Superior temporal gyrus (tissue), 1 donor: ENCODE measurements at regions not wholly inside any gene's neighbourhood (a gene's known extent, or its start where the extent isn't known, plus 50 kb on each side); places are given as distances from the start of the nearest gene placed in this dataset.

Source experiments
- DNase-seq: peaks from one replicate; pipeline ENCODE4 v3.0.0-alpha.2; 2016; ENCODE audit errors: extremely low spot score

DNA sequence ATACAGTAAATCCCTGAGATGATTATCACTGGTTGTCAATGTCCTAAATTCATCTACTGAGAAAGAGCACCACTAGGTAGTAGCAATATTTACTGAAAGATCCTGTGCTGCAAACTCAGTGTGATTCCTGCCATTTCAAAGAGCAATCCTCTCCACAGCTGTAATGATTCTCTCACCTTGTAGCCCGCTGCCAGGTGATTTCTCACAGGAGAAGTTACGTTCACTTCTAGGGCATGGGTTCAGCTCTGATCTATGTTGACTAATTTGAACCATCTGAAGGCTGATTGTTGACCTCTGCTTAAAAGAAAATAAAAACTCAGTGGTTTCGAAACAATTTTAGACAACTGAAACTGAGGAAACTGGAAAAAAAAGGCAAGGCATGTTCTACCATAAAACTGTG, 197.0 kb downstream of the FAT4 start:
- DNase-seq: no peak

DNA sequence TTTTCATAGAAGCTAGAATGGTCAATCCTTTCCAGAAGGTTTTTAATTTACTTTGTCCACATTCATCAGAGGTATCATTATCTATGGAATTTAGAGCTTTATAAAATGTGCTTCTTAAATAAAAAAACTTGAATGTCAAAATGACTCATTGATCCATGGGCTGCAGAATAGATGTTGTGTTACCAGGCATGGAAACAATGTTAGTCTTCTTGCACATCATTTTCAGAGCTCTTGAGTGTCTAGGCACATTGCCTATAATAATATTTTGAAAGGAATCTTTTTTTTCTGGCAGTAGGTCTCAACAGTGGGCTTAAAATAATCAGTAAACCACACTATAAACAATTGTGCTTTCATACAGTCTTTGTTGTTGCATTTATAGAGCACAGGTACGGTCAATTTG, 200.3 kb downstream of the FAT4 start:
- DNase-seq: no peak

- no peak for DNase-seq
Measured at GRCh38 chr4:125517831-125518230, 203.1 kb downstream of the FAT4 start.

GRCh38 chr4:125518281-125518680, 203.5 kb downstream of the FAT4 start:
- no peak for DNase-seq

DNA sequence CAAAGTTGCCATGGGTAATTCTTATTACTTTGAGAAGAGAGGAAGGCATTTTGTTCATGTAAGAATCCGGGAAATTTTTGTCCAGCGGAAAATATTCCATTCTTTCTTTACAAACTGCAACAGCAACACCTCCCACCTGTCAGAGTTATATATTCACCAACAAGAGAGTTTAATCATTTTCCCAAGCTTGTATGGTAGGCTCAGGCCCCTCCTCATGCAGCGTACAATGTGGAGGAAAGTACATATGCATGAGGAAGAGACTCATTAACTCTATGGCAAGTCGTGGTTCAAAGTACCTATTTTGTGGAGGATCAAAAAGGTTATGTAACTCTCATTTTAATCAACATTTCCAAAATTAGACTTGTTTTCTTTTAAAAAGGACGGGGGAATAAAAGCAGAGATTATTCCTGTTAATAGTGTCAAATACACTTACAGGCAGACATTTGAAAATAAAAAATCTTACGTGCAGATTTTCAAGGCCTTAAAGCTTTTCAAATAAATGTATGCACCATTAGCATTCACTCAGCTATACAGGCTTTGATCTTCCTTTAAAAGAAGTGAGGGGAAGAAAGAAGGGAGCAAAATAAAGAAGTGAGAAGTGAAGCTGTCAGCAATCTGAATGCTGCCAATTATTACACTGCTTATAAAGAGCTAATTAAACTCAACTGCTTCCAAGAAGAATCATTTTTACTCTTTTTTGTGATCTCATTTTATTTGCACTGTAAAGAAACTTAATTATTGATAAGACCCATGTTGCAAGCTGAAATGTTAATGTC, 204.8 kb downstream of the FAT4 start:
- no peak for DNase-seq

- no peak for DNase-seq
Measured at GRCh38 chr4:125520258-125520990, 205.7 kb downstream of the FAT4 start.

DNA sequence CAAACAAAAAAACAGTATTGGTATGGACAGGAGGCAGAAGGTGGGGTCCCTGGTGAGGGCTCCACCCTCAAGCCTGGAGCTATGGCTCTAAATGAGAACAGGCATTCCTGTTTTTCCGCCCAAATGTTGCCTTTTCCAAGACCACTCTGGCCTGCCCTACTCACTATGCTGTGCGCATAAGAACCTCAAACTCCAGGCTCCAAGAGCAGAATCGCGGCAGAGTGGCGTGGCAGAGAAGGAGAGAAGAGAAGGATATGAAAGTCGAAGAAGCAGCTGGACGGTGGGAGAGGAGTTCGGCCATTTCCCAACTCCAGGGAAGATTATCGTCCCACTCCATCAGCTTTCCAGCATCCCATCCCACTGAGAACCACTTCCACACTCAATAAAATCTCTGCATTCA, 207.8 kb downstream of the FAT4 start:
- DNase-seq: no peak

GRCh38 chr4:125522992-125523391, 208.2 kb downstream of the FAT4 start:
- no peak for DNase-seq

- no peak for DNase-seq
Measured at GRCh38 chr4:125526420-125526819, 211.7 kb downstream of the FAT4 start.

GRCh38 chr4:125527681-125528080, 212.9 kb downstream of the FAT4 start:
- no peak for DNase-seq

DNA sequence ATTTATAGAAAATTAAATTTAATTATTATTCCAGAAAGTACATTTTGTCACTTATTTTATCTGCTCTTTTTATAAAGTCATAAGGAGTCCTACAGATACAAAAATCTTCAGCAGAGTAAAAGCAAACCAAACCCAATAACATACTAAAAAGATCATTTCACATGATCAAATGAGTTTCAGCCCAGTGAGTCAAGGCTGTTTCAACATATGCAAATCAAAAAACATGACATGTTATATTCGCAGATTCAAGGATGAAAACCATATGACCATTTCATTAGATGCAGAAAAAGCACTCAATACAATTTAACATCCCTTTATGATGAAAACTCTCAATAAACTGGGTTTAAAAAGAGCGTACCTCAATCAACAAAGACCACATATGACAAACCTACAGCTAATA, 214.3 kb downstream of the FAT4 start:
- no peak for DNase-seq

DNA sequence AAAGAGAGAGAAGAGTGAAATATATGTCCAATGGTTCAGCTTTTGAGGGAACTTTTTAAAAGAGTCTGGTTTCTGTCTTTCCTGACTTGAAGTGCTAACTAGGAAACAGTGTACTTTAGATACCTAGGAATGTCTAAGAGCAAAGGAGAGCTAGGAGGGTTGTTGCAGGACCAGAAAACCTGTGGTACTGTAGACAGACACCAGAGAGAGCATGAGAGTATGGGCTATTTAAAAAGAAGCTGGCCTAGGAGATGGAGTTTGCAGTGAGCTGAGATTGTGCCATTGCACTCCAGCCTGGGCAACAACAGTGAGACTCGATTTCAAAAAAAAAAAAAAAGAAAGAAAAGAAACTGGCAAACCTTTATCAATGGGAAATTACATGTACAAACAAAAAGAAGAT, 223.9 kb downstream of the FAT4 start:
- no peak for DNase-seq

GRCh38 chr4:125539691-125540090, 224.9 kb downstream of the FAT4 start:
- no peak for DNase-seq

- no peak for DNase-seq
Measured at GRCh38 chr4:125541836-125542385, 227.2 kb downstream of the FAT4 start.

DNA sequence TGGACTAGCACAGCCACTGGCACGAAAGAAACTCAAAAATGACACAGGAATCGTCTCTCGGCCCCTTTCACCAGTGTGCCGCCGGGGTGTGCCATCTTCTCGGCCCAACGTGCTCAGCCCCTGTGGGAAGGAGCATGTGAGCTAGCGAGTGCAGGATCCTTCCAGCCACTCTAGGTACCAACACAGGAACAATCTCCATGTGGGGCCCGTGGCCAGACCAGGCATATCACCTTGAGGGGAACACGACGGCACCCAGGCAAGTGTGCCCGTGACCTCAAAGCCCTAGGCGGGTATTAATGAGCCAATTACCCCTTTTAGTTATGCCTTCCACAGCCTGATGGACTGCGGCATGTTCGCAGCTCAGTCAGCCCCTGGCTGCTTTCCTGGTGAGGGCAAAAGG, 231.5 kb downstream of the FAT4 start:
- DNase-seq: no peak

DNA sequence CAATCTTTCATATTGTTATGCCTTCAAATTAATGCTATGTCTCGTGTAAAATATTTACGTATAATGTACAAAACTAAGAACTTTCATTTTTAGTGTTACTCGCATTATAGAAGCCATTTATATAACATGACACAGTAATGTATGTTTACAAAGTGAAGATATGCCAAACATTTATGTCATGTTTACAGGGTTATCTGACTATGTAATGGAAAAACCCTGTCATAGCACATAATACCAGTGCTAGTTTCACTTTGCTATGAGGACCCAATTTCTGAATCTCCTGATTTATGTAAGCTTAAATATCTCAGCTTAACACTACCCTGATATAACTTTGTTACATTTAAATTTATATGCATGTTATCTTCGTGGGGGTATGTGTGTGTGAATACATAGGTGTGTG, 233.1 kb downstream of the FAT4 start:
- no peak for DNase-seq

GRCh38 chr4:125550769-125551168, 236.0 kb downstream of the FAT4 start:
- no peak for DNase-seq

DNA sequence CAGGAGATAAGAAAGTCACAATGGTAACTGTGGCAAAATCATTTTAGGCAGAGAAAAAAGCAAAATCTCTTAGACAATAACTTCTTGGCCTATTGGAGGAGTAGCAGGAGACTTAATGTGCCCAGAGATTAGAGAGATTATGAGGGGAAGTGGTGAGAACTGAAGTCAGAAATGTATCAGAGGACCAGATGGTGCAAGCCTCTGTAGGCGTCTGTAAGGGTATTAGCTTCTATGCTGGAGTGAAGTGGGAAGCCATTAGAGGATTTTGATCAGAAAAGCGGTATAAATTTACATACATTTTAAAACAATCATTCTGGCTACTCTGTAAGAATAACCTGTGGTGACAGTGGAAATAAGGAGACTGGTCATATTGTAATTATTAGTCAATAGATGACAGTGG, 236.7 kb downstream of the FAT4 start:
- no peak for DNase-seq

- no peak for DNase-seq
Measured at GRCh38 chr4:125551967-125552366, 237.2 kb downstream of the FAT4 start.

GRCh38 chr4:125572601-125573000, 257.8 kb downstream of the FAT4 start:
- DNase-seq: no peak

GRCh38 chr4:125573368-125573767, 258.6 kb downstream of the FAT4 start:
- DNase-seq: no peak

- DNase-seq: no peak
Measured at GRCh38 chr4:125573786-125574185, 259.0 kb downstream of the FAT4 start.

- no peak for DNase-seq
Measured at GRCh38 chr4:125582302-125582701, 267.5 kb downstream of the FAT4 start.
